GM21737 (cell line): ENCODE measurements at regions not wholly inside any gene's neighbourhood (a gene's known extent, or its start where the extent isn't known, plus 50 kb on each side); places are given as distances from the start of the nearest gene placed in this dataset.

Source experiments
- ATAC-seq: cut with Tn5 transposase; IDR thresholded peaks from one replicate; pipeline ENCODE4 v1.9.1; 2021; ENCODE audit warnings: mild to moderate bottlenecking, moderate library complexity; ENCODE audit not compliant: unreplicated experiment

DNA sequence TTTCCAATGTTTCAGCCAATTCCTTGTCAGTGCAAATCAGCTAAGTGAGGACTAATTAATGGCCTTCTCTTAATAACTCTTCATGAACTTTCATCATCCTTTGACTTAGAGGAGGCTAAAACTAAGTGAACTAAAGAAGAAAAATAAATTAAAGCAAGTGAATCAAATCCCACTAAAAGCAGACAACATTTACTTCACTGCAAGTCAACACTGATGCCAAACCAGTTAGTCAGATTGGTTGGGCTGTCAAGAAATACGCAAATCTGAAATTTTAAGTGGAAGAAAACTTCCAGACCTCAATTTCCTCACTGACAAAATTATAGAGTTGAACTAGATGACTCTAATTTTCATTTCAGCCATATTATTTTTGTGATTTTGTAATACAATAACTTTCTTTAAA is 137.2 kb upstream of the PRLR start:
- ATAC-seq, result no peak

GRCh38 chr5:35365758-35366157 is 135.5 kb upstream of the PRLR start:
- no peak for ATAC-seq

- no peak for ATAC-seq
Observed at GRCh38 chr5:35364350-35364749, 134.1 kb upstream of the PRLR start.

DNA sequence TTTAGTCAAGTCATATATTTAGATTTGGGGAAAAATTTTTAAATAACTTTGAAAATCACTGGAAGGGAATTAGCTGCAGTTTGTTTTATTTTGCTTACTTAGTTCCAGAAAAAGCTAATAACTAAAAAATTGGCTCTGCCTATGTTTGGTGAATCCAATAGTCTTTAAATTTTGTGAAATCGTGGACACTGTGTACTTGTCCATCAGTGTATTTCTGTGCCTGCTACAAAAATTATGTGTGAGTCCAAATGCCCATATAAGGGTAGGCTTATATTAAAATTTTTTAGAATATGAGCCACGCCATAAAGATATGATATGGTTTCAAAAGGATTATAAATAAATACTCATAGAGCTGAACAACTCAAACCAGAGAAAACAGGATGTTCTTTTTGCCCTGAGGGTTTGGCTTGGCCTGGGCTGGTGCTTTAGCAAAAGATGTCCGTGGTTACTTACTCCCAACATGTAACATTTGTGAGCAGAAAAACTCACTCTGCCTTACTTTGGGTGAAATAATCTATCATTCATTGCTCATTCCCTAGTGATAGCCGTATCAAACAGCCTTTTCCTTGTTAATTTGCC is 133.2 kb upstream of the PRLR start:
- no peak for ATAC-seq

GRCh38 chr5:35362772-35363171 is 132.5 kb upstream of the PRLR start:
- ATAC-seq, result no peak

DNA sequence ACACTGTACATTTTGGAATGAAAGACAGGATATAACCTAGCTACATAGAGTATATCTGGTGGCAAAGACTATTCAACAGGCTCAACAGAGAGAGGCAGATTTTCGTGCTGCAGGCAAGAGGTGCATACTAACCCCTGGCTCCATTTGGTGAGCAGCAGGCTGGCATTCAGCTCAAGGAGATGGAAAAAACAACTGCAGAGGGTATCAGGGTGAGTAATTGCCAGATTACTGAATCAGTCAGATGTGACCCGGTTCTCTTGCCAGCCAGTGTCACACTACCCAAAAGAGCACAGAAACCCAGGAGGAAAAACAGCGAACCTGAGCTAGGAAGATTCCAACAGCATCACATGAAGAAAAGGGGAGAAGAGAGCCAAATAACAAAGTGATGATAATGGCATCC is 130.4 kb upstream of the PRLR start:
- ATAC-seq, result no peak

- no peak for ATAC-seq
Observed at GRCh38 chr5:35359859-35360258, 129.6 kb upstream of the PRLR start.

- ATAC-seq, result no peak
Observed at GRCh38 chr5:35357973-35358372, 127.7 kb upstream of the PRLR start.

DNA sequence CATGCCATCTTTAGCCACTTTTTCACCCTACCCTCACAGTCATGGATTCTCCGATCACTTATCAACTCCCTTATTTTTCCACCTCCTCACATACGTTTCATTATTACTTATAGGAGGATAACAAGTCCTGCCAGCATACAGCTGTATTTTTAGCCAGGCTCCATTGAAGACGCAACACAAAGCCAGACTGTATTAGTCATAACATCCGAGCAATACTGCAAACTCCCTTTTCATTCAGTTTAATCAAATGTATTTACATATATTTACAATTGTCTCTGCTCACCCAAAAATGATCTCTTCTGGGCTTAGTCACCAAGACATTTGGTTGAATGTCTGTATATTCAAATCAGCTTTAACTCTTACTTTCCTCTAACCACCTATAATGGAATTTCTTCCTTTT is 126.4 kb upstream of the PRLR start:
- ATAC-seq, result no peak

DNA sequence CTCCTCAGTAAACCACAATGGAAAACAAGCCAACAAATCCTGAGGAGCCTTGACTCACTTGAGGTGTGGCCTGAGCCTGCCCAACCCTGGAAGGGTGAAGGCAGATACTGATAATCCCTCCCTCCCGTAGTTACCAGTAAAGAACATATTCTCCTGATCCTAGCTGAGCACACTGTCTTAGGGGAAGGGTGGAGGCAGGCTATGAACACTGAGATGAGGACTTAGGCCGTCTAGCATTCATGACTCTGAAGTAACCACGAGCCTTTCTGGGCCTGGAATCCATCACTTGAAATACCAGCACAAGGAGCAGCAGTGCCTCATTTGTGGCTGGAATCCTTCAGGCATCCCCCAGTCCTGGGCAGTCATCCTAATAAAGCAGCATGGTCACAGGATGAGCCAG is 124.5 kb upstream of the PRLR start:
- no peak for ATAC-seq

DNA sequence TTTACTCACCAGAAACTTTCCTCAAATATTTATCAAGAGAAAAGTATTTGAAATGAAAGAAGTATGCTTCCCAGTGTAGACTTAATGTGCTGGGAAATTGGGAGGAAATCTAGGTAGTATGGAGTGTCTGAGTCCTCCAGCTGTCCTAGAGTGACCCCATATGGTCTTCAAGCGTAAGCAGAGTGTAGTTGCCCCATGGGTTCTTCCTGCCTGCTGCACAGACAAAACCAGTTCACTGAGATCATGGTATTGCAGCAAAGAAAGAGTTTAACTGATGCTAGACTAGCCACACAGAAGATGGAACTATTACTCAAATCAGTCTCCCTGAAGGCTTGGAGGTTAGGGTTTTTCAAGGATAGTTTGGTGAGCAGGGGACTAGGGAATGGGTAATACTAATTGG is 114.9 kb upstream of the PRLR start:
- ATAC-seq, result no peak

DNA sequence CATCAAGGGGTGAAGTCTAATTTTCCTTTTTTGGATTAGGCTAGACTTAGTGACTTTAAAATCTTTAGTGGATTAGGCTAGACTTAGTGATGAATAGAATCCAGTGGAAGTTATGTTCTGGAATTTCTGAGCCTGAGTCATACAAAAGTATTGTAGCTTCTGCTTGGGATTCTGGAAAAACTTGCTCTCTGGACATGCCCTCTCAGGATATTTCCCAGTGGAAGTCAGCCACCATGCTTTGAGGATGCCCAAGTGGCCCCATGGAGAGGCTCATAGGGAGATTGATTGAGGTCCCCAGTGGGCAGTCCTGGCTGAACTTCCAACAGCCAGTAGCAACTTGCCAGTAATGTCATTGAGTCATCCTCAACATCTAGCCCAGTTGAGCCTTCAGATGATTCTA is 112.4 kb upstream of the PRLR start:
- ATAC-seq, result no peak

GRCh38 chr5:35341189-35341588 is 110.9 kb upstream of the PRLR start:
- no peak for ATAC-seq

- no peak for ATAC-seq
Observed at GRCh38 chr5:35339616-35340100, 109.4 kb upstream of the PRLR start.

DNA sequence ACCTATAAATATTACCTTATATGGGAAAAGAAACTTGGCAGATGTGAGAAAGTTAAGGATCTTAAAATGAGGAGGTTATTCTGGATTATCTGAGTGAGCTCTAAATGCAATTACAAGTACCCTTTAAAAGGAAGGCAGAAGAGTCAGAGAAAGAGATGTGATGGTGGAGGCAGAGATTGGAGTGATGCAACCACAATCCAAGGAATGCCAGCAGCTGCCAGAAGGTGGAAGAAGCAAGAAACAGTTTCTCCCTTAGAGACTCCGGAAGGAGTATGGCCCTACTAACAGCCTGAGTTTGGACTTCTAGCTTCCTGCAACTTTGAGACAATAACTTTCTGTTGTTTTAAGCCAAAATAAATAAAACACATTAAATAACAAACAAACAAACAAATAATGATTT is 108.7 kb upstream of the PRLR start:
- ATAC-seq, result no peak

DNA sequence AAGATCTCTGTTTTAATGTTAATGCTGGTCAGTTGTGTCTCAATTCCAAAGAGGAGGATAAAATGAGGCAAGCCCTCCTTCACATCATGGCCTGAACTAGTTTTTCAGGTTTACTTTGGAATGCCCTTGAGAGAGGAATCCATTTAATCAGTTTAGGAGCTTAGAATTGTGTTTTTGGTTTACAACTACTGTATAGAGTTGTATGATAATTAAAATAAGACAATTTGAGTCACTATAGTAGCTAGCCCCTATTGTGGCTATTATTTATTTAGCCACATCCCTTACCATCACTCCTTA is 107.8 kb upstream of the PRLR start:
- ATAC-seq, result no peak

- ATAC-seq, result no peak
Observed at GRCh38 chr5:35337340-35338156, 107.3 kb upstream of the PRLR start.

DNA sequence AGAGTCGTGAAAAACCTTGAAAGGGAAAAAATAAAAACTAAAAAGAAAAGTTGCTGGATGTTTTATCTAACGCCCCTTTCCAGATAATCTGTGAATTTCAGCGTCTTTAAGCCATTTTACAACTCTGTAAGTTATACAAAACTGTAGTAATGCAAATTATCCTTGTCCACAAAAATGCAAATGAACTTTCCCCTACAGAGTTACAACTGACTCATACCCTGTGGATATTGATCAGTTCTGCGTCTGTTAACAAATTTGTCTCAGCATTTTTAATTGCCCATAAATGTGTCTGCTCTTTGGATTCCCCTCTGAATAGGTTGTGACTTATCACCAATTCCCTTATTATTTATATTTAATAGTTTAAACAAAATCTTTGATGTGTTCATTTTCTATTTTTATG is 105.9 kb upstream of the PRLR start:
- ATAC-seq, result no peak

GRCh38 chr5:35335752-35336151 is 105.5 kb upstream of the PRLR start:
- ATAC-seq, result no peak

DNA sequence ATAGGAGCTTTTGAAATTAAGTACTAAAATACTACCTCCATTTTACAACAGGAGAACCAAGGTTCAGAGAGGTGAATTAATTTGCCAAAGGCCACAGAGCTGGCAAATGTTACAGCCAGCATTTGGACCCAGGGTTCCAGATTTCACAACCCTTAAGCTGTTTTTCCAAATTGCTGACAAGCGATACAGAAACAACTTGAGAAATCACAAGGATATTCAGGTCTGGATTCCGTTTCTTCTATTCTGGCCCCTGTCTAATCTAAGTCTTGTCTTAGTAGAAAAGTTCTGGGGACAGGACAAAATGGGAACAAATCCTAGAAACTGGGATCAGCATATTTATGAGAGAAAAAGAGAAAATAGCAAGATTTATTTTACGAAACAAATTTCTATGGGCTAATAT is 103.1 kb upstream of the PRLR start:
- ATAC-seq, result no peak

DNA sequence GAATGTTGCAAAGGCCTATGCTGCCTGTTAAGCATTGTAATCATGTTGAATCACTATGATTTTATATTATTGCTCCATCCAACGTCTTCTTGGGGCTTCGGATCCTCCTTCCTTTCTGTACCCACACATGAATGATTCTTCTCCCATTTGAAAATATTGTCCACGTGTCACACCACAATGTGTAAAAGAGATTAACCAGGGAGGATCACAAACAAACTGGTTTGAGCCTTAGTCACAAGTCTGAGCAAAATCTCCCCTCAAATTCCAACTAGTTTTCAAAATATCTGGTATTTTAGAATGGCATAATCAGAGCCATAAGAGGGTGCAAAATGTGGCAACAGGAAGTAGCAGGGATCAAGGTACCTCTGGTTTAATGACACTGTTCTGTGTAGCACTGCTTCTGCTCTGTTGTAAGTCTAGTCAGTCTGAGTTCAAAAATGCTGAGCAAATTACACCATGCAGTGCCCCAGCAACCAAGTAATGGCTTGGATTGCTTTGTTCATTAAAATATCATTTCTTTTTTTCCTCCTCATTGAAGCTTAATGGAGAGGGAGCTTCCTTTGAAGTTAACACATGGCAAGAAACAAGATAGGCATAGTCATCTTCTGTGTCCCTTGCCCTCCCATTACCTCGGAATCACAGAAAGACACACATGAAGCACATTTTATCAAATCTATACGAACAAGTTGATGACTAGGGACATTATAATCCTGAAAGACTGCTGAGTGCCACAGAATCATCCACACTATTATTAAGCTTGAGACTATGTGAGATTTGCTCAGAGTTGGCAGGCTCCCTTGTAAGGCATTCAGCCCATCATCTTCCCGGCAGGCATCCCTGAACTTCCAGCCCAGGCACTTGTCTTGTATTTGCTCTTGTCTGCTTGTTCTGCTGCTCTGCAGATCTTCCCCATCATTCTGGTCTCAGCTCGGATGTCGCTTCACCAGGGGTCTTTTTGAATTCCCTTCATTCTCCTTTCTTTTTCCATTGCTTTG is 102.0 kb upstream of the PRLR start:
- ATAC-seq, result no peak

- ATAC-seq, result no peak
Observed at GRCh38 chr5:35325836-35326235, 95.5 kb upstream of the PRLR start.
